Activated naive CD8-positive, alpha-beta T cell treated with anti-CD3 and anti-CD28 coated beads for 36 hours (primary cell): ENCODE measurements at regions not wholly inside any gene's neighbourhood (a gene's known extent, or its start where the extent isn't known, plus 50 kb on each side); places are given as distances from the start of the nearest gene placed in this dataset.
"Not testable (repeated sequence)": the region's sequence is repeated elsewhere in the genome, so short reads cannot be mapped to it uniquely, and the experiment has no call there.

ENCODE experiments used
- DNase-seq: peaks from one replicate; pipeline ENCODE4 v3.0.0; 2021
- H3K27ac Mint-ChIP-seq: one replicate; pipeline ENCODE4 v1.8.0; 2022; ENCODE audit warnings: mild to moderate bottlenecking, moderate library complexity, mixed read lengths
- H3K27me3 Mint-ChIP-seq: one replicate; pipeline ENCODE4 v1.8.0; 2022; ENCODE audit warnings: mild to moderate bottlenecking, mixed read lengths
- H3K36me3 Mint-ChIP-seq: one replicate; pipeline ENCODE4 v1.8.0; 2021; ENCODE audit warnings: mild to moderate bottlenecking, mixed read lengths
- H3K4me1 Mint-ChIP-seq: one replicate; pipeline ENCODE4 v1.8.0; 2021; ENCODE audit warnings: mixed read lengths
- H3K4me3 Mint-ChIP-seq: one replicate; pipeline ENCODE4 v1.8.0; 2022; ENCODE audit warnings: mild to moderate bottlenecking, moderate library complexity, mixed read lengths
- H3K9me3 Mint-ChIP-seq: one replicate; pipeline ENCODE4 v1.8.0; 2022; ENCODE audit warnings: mixed read lengths

- H3K27me3 Mint-ChIP-seq: no peaks in the 10 kb centered on the region
- no peak overlapping the region for H3K27ac Mint-ChIP-seq
- DNase-seq: no peak
- no peak overlapping the region for H3K4me3 Mint-ChIP-seq
- peaks cover 5% of the 10 kb centered on the region for H3K9me3 Mint-ChIP-seq
- no peaks in the 10 kb centered on the region for H3K4me1 Mint-ChIP-seq
- H3K36me3 Mint-ChIP-seq: no peaks in the 10 kb centered on the region
These were observed 1258.6 kb downstream of the PCDH9 start for GRCh38 chr13:65971541-65971940.

DNA sequence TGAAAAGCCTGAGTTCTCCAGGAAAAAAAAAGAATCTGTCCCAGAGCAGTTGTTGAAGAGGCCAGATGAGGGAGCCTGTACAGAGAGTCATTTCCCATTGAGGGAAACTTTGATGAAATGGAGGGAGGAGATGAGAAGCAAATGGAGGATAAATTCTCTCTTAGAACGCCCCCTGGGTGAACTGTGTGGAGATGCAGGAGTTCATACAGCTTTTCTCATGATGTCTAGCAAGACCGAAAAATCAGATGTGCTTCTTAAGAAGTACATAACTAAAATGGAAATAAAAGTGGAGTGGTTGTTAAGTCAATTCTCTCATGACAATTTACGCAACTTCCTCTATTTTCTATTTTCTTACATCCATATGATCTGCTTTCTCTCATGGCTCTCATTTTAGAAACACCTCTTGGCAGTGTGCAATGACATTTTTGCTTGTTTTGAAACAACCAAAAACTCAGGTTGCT, 1263.1 kb downstream of the PCDH9 start:
- Mint-ChIP-seq H3K27me3 (no peaks in the 10 kb centered on the region), H3K9me3 (no peaks in the 10 kb centered on the region), H3K36me3 (no peaks in the 10 kb centered on the region), H3K4me3 (no peak overlapping the region), H3K27ac (no peak overlapping the region), H3K4me1 (no peaks in the 10 kb centered on the region)
- no peak for DNase-seq

DNA sequence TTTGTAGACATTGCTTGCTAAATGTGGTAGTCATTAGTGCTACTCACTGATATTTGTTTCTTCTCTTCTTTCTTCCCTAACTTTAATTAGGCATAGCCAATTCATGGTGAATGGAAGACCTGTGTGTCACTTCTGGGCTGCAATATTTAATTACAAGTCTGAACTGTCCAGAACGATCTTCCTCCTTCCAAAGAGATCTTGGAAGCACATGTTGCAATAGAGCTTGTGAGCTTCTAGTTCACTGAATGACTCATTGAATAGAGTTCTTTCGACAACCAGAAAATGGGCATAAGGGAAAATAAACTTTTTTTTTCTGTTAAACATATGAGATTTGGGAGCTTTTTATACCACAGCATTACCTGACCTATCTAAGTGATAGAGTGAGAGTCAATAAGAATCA, 1264.6 kb downstream of the PCDH9 start:
- Mint-ChIP-seq H3K27ac (no peak overlapping the region), H3K27me3 (no peaks in the 10 kb centered on the region), H3K36me3 (no peaks in the 10 kb centered on the region), H3K4me1 (no peaks in the 10 kb centered on the region), H3K9me3 (no peaks in the 10 kb centered on the region), H3K4me3 (no peak overlapping the region)
- DNase-seq: no peak

DNA sequence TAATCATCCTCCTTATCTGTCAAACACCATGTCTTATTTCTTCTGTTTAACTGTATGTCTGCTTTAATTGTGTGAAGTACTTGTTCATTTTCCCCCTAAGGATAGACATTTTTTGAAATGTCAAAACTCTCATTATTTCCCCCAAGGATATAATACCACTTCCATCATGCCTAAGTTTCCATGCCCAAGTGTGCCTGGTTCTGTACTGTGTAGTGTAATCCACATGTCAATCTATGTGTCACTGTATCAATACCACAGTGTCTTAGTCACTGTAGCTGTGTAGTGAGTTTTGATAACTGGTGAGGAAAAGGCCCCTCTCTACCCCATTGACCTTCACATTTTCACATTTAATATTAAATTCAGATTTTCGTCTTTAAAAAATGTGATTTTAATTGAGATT, 1265.5 kb downstream of the PCDH9 start:
- H3K36me3 Mint-ChIP-seq: no peaks in the 10 kb centered on the region
- H3K9me3 Mint-ChIP-seq: no peaks in the 10 kb centered on the region
- H3K27ac Mint-ChIP-seq: no peak overlapping the region
- no peaks in the 10 kb centered on the region for H3K27me3 Mint-ChIP-seq
- H3K4me1 Mint-ChIP-seq: no peaks in the 10 kb centered on the region
- DNase-seq: no peak
- no peak overlapping the region for H3K4me3 Mint-ChIP-seq

DNA sequence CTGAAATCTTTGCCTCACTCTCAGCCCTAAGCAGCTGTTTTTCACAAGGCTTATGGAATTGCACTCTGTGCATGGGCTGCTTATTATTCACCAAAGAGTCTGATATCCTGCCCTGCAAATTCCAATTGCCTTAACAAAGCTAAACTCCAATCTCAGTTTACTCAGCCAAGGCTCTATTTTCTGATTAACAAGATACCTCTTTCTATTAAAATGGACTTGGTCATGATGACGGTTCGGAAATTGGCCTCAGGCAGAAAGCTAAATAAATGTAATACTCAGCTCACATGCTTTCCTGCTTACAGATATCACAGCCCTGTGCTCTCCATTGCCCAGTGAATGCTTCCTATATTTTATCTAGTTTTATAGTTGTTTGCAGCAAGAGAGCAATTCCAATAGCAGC, 1270.8 kb downstream of the PCDH9 start:
- Mint-ChIP-seq H3K27ac (no peak overlapping the region), H3K4me3 (no peak overlapping the region), H3K36me3 (no peaks in the 10 kb centered on the region), H3K4me1 (no peaks in the 10 kb centered on the region), H3K9me3 (no peaks in the 10 kb centered on the region), H3K27me3 (no peaks in the 10 kb centered on the region)
- DNase-seq: no peak

DNA sequence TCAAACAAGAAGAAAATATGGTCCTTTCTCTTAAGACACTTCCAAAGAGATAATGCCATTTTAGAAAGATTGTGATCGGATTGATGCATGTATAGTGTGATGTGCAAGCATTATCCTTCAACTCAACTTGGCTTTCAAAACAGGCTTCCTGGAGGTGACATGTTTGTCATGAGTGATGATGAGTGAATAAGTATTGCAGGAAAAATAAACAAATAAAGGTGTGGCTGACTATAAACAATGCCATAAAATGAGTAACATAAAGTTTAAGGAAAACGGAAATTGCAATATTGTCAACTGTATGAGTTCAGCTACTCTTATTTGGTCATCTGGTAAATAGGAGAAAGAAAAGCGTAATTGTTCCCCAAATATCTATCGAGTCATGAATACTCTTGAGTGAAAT, 1283.7 kb downstream of the PCDH9 start:
- peaks cover 2% of the 10 kb centered on the region for H3K9me3 Mint-ChIP-seq
- no peaks in the 10 kb centered on the region for H3K36me3 Mint-ChIP-seq
- H3K4me1 Mint-ChIP-seq: no peaks in the 10 kb centered on the region
- DNase-seq: no peak
- H3K27ac Mint-ChIP-seq: no peak overlapping the region
- no peaks in the 10 kb centered on the region for H3K27me3 Mint-ChIP-seq
- H3K4me3 Mint-ChIP-seq: no peak overlapping the region

- Mint-ChIP-seq H3K9me3 (no peaks in the 10 kb centered on the region), H3K36me3 (no peaks in the 10 kb centered on the region), H3K4me1 (no peaks in the 10 kb centered on the region), H3K27me3 (no peaks in the 10 kb centered on the region), H3K27ac (no peak overlapping the region), H3K4me3 (no peak overlapping the region)
- DNase-seq: no peak
These were observed 1286.4 kb downstream of the PCDH9 start for GRCh38 chr13:65943708-65944107.

DNA sequence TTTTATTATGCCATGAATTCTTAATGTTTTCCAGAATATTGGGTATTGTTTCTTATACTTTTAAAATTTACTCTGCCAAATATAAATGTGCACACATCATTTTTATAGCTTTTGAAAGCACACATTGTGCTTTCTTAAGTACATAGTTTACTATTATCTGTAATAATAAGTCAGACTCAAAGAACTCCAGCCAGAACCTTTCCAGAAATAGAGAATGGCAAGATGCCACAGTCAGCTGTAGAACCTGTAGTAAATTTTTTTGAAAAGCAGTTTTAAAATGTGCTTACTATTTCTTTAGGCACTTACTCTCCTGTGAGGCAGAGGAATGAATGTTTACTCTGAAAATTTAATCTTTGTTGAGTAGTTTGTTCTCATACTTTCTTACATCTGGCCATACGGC, 1287.1 kb downstream of the PCDH9 start:
- no peaks in the 10 kb centered on the region for H3K36me3 Mint-ChIP-seq
- no peaks in the 10 kb centered on the region for H3K9me3 Mint-ChIP-seq
- DNase-seq: no peak
- no peaks in the 10 kb centered on the region for H3K27me3 Mint-ChIP-seq
- no peak overlapping the region for H3K27ac Mint-ChIP-seq
- no peak overlapping the region for H3K4me3 Mint-ChIP-seq
- no peaks in the 10 kb centered on the region for H3K4me1 Mint-ChIP-seq

DNA sequence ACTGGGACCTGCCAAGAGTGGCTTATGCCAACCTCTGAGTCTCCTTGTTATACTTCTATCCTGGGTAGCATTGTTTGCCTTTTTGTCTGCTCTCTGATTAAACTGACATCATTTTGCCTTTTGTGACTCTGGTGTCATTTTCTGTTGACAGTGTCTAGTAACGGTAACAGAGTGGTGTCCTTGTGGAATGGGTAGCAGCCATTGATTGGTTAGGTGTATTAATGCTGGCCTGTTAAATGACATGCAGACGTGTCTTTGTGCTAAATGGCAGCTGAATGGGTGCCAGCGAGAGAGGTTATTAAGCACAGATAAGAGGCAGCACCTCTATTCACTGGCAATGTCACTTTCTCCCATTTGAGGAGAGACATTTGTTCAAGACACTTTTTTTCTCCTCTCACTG, 1289.4 kb downstream of the PCDH9 start:
- no peaks in the 10 kb centered on the region for H3K27me3 Mint-ChIP-seq

GRCh38 chr13:65937251-65937650, 1292.9 kb downstream of the PCDH9 start:
- Mint-ChIP-seq H3K4me3 (no peak overlapping the region), H3K27me3 (no peaks in the 10 kb centered on the region), H3K36me3 (no peaks in the 10 kb centered on the region), H3K27ac (no peak overlapping the region), H3K9me3 (no peaks in the 10 kb centered on the region), H3K4me1 (no peaks in the 10 kb centered on the region)
- no peak for DNase-seq

More for the DNA sequence above, 1289.4 kb downstream of the PCDH9 start:
- H3K9me3 Mint-ChIP-seq: no peaks in the 10 kb centered on the region
- no peak overlapping the region for H3K4me3 Mint-ChIP-seq
- H3K4me1 Mint-ChIP-seq: no peaks in the 10 kb centered on the region
- no peak overlapping the region for H3K27ac Mint-ChIP-seq
- no peaks in the 10 kb centered on the region for H3K36me3 Mint-ChIP-seq
- DNase-seq: no peak

DNA sequence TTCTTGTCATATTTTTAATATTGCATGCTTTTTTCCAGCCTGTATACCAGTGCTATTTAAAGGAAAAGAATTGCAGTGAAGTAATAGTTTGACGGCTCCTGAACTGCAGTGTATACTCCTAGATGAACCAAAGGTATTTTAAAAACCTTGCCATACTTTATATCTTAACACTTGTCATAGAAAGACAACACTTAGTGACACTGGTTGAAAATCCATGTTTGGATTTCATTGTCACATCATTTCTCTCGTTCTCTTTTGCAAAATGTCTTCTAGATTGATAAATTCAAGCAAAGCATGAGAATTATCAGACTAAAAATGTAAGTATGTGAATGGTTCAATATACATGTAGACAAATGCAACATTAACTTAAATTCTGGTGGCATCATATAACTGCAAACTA, 1293.9 kb downstream of the PCDH9 start:
- Mint-ChIP-seq H3K36me3 (no peaks in the 10 kb centered on the region), H3K27ac (no peak overlapping the region), H3K4me1 (no peaks in the 10 kb centered on the region), H3K4me3 (no peak overlapping the region), H3K27me3 (no peaks in the 10 kb centered on the region), H3K9me3 (no peaks in the 10 kb centered on the region)
- DNase-seq: no peak

GRCh38 chr13:65932587-65933239, 1297.4 kb downstream of the PCDH9 start:
- no peak overlapping the region for H3K4me3 Mint-ChIP-seq
- no peaks in the 10 kb centered on the region for H3K4me1 Mint-ChIP-seq
- H3K27ac Mint-ChIP-seq: no peak overlapping the region
- no peaks in the 10 kb centered on the region for H3K9me3 Mint-ChIP-seq
- H3K36me3 Mint-ChIP-seq: no peaks in the 10 kb centered on the region
- H3K27me3 Mint-ChIP-seq: no peaks in the 10 kb centered on the region
- DNase-seq: no peak

DNA sequence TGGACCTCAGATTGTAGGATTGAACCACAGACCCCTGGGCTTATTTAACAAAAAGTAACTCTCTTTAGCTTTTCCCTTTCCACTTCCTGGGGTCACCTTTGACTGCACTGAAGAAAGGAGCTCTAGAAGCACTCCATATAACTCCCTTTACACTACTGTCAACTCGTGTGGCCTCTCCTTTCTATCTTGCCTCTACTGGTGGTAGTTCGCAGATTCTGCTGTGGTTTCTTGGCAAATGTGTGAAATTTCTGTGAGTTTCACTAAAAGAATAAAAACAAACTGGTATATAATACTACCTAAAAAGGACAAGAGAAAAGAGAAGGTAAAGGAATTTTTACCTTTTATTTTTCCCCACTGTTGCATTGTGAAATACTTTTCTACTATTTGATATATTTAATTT, 1298.1 kb downstream of the PCDH9 start:
- Mint-ChIP-seq H3K9me3 (no peaks in the 10 kb centered on the region), H3K4me1 (no peaks in the 10 kb centered on the region), H3K27me3 (no peaks in the 10 kb centered on the region), H3K27ac (no peak overlapping the region), H3K4me3 (no peak overlapping the region), H3K36me3 (no peaks in the 10 kb centered on the region)
- no peak for DNase-seq

DNA sequence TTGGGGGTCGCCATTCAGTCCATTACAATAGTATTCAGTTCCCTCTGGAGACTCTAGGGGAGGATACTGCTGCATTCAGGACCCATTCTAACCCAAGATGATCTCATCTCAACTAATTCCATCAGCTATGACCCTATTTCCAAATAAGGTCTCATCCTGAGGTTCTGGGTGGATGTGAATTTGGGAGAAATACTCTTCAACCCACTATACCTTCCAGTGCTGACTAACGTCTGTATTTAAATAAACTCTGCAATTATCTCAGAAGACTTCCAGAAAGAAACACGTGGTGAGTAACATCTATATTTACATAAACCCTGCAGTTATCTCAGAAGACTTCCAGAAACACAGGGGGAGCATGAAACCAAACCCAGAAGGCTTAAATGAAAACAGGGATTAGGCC, 1300.7 kb downstream of the PCDH9 start:
- Mint-ChIP-seq H3K4me3 (no peak overlapping the region), H3K27ac (no peak overlapping the region), H3K36me3 (no peaks in the 10 kb centered on the region)

GRCh38 chr13:65926750-65927171, 1303.4 kb downstream of the PCDH9 start:
- DNase-seq: no peak
- Mint-ChIP-seq H3K36me3 (no peaks in the 10 kb centered on the region), H3K4me1 (no peaks in the 10 kb centered on the region), H3K4me3 (no peak overlapping the region), H3K9me3 (no peaks in the 10 kb centered on the region), H3K27me3 (no peaks in the 10 kb centered on the region), H3K27ac (no peak overlapping the region)

More for the DNA sequence above, 1300.7 kb downstream of the PCDH9 start:
- no peak for DNase-seq
- no peaks in the 10 kb centered on the region for H3K4me1 Mint-ChIP-seq
- H3K9me3 Mint-ChIP-seq: no peaks in the 10 kb centered on the region
- no peaks in the 10 kb centered on the region for H3K27me3 Mint-ChIP-seq

GRCh38 chr13:65922846-65923245, 1307.3 kb downstream of the PCDH9 start:
- H3K36me3 Mint-ChIP-seq, DNase-seq, H3K9me3 Mint-ChIP-seq, H3K4me3 Mint-ChIP-seq, H3K27me3 Mint-ChIP-seq, H3K4me1 Mint-ChIP-seq, H3K27ac Mint-ChIP-seq: not testable (repeated sequence)
